ENCODE measurements at regions not wholly inside any gene's neighbourhood (a gene's known extent, or its start where the extent isn't known, plus 50 kb on each side); places are given as distances from the start of the nearest gene placed in this dataset.
"Not testable (repeated sequence)": the region's sequence is repeated elsewhere in the genome, so short reads cannot be mapped to it uniquely, and the experiment has no call there.

DNA sequence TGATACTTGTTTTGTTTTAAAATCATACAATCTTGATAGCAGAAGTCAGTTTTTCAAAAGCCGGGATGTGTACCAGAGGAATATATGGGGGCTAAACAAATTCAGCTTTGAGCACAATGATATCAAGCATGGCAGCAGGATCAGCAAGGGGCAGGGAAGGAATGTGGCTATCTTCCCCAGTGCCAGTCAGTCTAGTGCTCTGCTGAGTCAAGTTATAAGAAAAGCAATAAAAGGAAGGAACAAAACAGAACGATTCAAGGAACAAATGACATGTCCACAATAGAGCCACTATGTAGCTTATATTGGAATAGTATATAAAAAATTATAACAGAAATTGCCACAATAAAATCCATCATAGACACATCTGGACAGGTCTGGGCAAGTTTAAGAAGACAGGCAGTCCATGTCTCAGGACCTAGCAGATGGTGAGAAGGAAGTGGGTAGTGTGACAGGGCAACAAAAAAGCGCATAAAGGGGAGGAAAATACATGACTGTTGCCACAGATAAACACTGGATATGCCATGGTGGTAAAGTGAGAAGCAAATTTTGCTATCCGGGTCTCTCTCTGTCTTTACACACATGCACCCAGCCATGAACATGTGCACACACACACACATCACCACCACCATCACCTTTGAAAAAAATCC is 518.2 kb upstream of the HTR2C start:
- no peak overlapping the region for H3K4me3 ChIP-seq (ENCODE audit: low read depth, low read length)
- TF ChIP-seq, protein P1, sequence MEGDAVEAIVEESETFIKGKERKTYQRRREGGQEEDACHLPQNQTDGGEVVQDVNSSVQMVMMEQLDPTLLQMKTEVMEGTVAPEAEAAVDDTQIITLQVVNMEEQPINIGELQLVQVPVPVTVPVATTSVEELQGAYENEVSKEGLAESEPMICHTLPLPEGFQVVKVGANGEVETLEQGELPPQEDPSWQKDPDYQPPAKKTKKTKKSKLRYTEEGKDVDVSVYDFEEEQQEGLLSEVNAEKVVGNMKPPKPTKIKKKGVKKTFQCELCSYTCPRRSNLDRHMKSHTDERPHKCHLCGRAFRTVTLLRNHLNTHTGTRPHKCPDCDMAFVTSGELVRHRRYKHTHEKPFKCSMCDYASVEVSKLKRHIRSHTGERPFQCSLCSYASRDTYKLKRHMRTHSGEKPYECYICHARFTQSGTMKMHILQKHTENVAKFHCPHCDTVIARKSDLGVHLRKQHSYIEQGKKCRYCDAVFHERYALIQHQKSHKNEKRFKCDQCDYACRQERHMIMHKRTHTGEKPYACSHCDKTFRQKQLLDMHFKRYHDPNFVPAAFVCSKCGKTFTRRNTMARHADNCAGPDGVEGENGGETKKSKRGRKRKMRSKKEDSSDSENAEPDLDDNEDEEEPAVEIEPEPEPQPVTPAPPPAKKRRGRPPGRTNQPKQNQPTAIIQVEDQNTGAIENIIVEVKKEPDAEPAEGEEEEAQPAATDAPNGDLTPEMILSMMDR (IDR thresholded peaks at IDR 0.05; ENCODE audit: borderline replicate concordance, insufficient read depth, low read depth, low read length) = no peak

GRCh38 chrX:114061226-114061625 is 522.7 kb upstream of the HTR2C start:
- TF ChIP-seq, protein P1 (IDR thresholded peaks at IDR 0.05; ENCODE audit: borderline replicate concordance, insufficient read depth, low read depth, low read length) = no peak

DNA sequence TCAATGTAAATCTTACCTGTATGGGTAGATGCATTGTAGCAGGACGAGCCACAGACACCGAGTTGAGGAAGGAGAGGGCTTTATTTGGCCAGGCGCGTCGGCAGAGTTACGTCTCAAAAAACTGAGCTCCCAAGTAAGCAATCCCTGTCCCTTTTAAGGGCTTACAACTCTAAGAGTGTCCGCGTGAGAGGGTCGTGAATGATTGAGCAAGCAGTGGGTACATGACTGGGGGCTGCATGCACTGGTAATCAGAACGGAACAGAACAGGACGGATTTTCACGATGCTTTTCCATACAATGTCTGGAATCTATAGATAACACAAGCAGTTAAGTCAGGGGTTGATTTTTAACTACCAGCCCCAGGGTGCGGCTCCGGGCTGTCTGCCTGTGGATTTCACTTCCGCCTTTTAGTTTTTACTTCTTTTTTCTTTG is 524.9 kb upstream of the HTR2C start:
- H3K4me3 ChIP-seq (ENCODE audit: low read depth, low read length) = no peak overlapping the region
- TF ChIP-seq, protein P1 (IDR thresholded peaks at IDR 0.05; ENCODE audit: borderline replicate concordance, insufficient read depth, low read depth, low read length) = no peak

More at GRCh38 chrX:114061226-114061625, 522.7 kb upstream of the HTR2C start:
- no peak overlapping the region for H3K4me3 ChIP-seq (ENCODE audit: low read depth, low read length)

GRCh38 chrX:114057422-114057821 is 526.5 kb upstream of the HTR2C start:
- not testable (repeated sequence) for H3K4me3 ChIP-seq (ENCODE audit: low read depth, low read length)

DNA sequence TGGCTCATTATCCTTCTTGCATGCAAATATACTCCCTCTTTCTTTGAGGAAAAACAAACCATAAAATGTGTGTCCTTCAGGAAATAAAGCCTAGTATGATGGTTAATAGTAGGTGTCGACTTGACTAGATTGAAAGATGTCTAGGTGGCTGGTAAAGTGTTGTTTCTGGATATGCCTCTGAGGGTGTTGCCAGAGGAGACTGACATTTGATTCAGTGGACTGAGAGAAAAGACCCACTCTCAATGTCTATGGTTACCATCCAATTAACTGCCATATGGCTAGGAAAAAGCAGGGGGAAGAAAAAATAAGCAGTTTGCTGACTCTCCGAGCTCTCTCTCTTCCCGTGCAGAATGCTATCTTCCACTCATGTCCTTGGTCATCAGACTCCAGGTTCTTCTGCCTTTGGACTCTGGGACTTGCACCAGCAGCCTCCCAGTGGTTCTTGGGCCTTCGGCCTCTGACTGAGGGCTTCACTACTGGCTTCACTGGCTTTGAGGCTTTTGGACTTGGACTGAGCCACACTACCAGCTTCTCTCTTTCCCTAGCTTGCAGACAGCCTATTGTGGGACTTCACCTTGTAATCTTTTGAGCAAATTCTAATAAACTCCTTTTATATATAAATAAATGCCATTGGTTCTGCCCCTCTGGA is 532.1 kb upstream of the HTR2C start:
- no peak overlapping the region for H3K4me3 ChIP-seq (ENCODE audit: low read depth, low read length)
- TF ChIP-seq, protein P1 (IDR thresholded peaks at IDR 0.05; ENCODE audit: borderline replicate concordance, insufficient read depth, low read depth, low read length) = no peak

DNA sequence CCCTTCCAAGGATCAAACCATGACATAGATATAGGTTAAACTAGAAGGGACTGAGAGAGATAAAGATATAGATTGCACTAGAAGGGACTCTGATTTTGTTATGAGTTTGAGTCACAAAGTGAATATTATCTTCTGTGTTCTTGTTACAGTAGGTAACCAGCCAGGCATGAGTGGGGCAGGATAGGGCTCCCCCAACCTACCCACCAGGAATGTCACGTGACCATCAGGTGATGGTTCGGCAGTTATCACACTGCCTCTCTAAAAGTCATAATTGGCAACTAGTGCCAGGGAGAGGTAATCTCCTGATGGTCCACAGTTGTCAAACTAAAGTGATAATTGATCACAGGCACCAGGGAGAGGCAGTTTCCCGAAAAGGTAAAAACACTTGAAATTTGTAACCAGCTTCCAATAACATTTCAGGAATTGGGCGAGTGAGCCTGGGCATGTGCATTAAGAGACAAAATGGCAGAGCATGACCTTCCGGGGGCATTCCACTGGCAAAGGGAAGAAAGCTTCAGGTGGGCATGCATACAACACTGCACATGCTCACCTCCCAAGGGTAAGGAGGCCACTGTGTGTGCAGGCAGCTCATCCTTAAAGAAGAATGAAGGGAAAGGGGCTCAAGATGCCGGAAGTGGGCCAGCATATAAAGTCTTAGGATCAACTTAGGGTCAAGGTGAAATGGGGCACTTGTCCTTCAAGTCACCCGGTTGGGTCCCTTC is 533.6 kb upstream of the HTR2C start:
- no peak overlapping the region for H3K4me3 ChIP-seq (ENCODE audit: low read depth, low read length)
- TF ChIP-seq, protein P1 (IDR thresholded peaks at IDR 0.05; ENCODE audit: borderline replicate concordance, insufficient read depth, low read depth, low read length) = no peak

- no peak overlapping the region for H3K4me3 ChIP-seq (ENCODE audit: low read depth, low read length)
- TF ChIP-seq, protein P1 (IDR thresholded peaks at IDR 0.05; ENCODE audit: borderline replicate concordance, insufficient read depth, low read depth, low read length) = no peak
Measured at GRCh38 chrX:114049063-114049462, 534.8 kb upstream of the HTR2C start.

Measured in GM12875 (cell line).